Mucosa of stomach (tissue), 1 donor: ENCODE measurements at regions not wholly inside any gene's neighbourhood (a gene's known extent, or its start where the extent isn't known, plus 50 kb on each side); places are given as distances from the start of the nearest gene placed in this dataset.
"Not testable (repeated sequence)": the region's sequence is repeated elsewhere in the genome, so short reads cannot be mapped to it uniquely, and the experiment has no call there.

Source experiments
- H3K27me3 ChIP-seq: one replicate; pipeline ENCODE4 v1.7.0; 2013; ENCODE audit warnings: mild to moderate bottlenecking, low read length; ENCODE audit not compliant: control insufficient read depth, insufficient read depth
- H3K36me3 ChIP-seq: one replicate; pipeline ENCODE4 v1.7.0; 2013; ENCODE audit warnings: low read length; ENCODE audit not compliant: control insufficient read depth, insufficient read depth
- H3K4me1 ChIP-seq: one replicate; pipeline ENCODE4 v1.7.0; 2013; ENCODE audit warnings: mild to moderate bottlenecking, low read length; ENCODE audit not compliant: control insufficient read depth, insufficient read depth
- H3K4me3 ChIP-seq: one replicate; pipeline ENCODE4 v1.7.0; 2013; ENCODE audit warnings: low read length
- H3K9ac ChIP-seq: one replicate; pipeline ENCODE4 v1.7.0; 2013; ENCODE audit warnings: mild to moderate bottlenecking, low read length, moderate library complexity
- H3K9me3 ChIP-seq: one replicate; pipeline ENCODE4 v1.7.0; 2013; ENCODE audit warnings: mild to moderate bottlenecking, low read length, moderate library complexity; ENCODE audit not compliant: control insufficient read depth
- donor health status: Pancreatic carcinoma.

DNA sequence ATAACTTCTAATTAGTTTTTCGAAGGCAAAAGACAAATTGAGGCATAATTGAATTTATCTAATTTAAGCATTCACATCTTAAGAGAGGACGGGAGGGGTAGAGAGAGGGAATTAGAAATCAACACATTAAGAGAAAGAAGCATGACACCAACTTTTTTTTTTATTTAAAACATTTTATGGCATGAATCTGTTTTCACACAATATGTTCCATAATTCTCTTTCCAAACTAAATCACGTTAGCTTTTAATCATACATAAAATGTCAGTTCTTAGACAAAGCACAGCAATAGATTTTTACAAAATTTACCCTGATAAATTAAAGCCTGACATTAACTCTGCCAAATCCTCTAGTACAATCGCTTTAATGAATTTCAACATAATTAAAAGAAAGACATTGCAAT lies 600.8 kb upstream of the ROBO1 start:
- no peaks in the 10 kb centered on the region for H3K4me1 ChIP-seq
- no peaks in the 10 kb centered on the region for H3K27me3 ChIP-seq
- H3K36me3 ChIP-seq = no peaks in the 10 kb centered on the region
- no peaks in the 10 kb centered on the region for H3K9me3 ChIP-seq
- no peak overlapping the region for H3K4me3 ChIP-seq
- no peak overlapping the region for H3K9ac ChIP-seq

DNA sequence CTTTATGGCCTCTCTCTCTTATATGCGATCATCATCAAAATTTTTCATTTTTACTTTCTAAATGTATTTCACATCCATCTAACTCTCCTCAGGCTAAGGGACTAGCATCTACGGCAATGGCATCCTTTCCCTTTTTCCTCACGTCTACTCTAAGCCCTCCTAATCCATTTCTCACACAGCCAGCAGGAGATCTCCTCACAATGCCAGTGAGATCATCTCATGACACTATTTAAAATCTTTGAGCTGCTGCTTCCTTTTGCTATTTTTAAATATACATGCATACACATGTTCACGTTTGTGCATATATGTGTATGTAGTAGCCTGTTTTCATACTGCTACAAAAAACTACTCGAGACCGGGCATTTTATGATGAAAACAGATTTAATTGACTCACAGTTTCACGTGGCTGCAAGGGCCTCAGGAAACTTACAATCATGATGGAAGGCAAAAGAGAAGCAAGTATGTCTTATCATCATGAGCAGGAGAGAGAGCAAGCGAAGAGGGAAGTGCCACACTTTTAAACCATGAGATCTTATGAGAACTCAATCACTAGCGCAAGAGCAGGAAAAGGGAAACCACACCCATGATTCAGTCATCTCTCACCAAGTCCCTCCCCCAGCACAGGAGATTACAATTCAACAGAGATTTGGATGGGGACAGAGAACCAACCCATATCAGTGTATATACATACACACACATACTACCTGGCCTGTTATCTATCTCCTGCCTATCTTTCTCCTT lies 599.2 kb upstream of the ROBO1 start:
- no peaks in the 10 kb centered on the region for H3K9me3 ChIP-seq
- H3K9ac ChIP-seq = no peak overlapping the region
- no peaks in the 10 kb centered on the region for H3K36me3 ChIP-seq
- H3K4me3 ChIP-seq = no peak overlapping the region
- no peaks in the 10 kb centered on the region for H3K27me3 ChIP-seq
- H3K4me1 ChIP-seq = no peaks in the 10 kb centered on the region

DNA sequence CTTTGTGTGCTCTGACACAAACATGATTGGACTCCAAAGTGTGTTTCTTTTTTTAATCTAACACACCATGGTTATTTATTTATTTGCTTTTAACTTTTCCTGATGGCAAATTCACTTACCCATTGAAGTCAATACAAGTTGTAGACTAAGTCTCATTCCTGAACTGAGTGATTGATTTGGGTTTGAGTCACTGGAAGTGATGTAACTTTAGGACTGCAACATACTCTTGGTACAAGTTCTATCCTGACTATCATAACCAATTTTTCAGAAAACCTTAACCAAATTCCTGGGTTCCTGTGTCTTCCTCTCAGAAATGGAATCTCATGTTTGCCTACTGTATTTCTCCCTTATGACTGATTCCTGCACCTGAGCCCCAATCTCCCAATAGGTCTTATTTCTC lies 590.0 kb upstream of the ROBO1 start:
- H3K36me3 ChIP-seq = no peaks in the 10 kb centered on the region
- no peaks in the 10 kb centered on the region for H3K4me1 ChIP-seq
- no peaks in the 10 kb centered on the region for H3K9me3 ChIP-seq

DNA sequence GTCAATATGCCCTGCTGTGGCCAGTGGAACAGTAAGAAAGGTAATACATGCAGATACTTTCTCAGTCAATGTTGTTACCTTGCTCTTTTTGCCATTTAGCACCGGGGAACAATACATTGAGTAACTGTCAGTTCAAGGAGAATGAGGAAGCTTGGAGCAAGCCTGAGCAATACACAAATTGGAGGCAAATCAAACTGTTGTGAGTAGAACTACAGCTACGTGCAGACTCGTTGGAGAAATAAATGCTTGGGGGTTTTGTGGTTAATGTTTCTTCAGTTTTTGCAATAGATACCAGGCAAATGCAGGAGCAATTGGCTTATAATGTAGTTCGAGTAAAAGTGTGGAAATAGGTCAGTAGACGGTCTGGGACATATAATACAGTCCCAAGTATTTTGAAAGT lies 587.3 kb upstream of the ROBO1 start:
- Histone ChIP-seq H3K27me3 (no peaks in the 10 kb centered on the region), H3K9me3 (no peaks in the 10 kb centered on the region), H3K4me3 (no peak overlapping the region), H3K4me1 (no peaks in the 10 kb centered on the region), H3K36me3 (no peaks in the 10 kb centered on the region), H3K9ac (no peak overlapping the region)

More for the DNA sequence above, 590.0 kb upstream of the ROBO1 start:
- H3K9ac ChIP-seq = no peak overlapping the region
- no peaks in the 10 kb centered on the region for H3K27me3 ChIP-seq
- H3K4me3 ChIP-seq = no peak overlapping the region

DNA sequence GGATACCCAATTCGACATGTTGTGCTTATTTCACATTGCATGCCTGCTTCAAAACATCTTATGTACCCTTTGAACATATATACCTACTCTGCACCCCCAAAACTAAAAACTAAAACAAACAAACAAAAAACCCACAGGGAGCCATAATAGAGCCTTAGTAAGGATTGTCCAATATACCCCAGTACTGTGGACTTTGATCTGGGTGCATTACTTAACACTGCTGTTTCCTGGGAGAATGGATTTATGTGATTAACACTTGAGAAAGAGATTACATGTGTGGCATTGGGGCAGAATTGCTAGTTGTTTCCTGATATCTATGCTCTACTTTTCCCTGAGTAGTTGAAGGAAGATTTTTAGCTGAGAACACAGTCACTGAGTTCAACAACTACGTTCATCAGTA lies 583.4 kb upstream of the ROBO1 start:
- no peaks in the 10 kb centered on the region for H3K9me3 ChIP-seq
- H3K4me1 ChIP-seq = no peaks in the 10 kb centered on the region
- H3K36me3 ChIP-seq = no peaks in the 10 kb centered on the region
- no peak overlapping the region for H3K4me3 ChIP-seq
- no peaks in the 10 kb centered on the region for H3K27me3 ChIP-seq
- H3K9ac ChIP-seq = no peak overlapping the region

DNA sequence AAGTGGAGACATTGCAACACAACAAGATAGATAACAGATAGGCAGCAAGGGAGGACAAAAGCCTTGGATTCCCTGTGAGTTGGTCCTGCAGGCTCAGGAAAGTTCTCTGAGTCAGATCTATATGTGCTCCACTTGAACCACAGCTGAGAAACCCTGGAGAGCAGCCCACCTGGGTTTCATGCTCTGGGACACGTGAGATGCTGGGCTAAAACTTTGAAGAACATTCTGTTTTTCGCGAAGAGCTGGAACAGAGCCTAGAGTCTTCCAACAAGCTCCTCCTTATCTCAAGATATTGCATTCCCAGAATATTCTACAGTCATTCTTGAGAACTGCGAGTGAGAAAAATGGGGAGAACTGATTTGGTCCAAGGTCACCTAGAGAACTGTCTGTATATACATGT lies 583.0 kb upstream of the ROBO1 start:
- no peaks in the 10 kb centered on the region for H3K4me1 ChIP-seq
- no peak overlapping the region for H3K4me3 ChIP-seq
- no peaks in the 10 kb centered on the region for H3K27me3 ChIP-seq
- H3K36me3 ChIP-seq = no peaks in the 10 kb centered on the region
- H3K9me3 ChIP-seq = no peaks in the 10 kb centered on the region
- H3K9ac ChIP-seq = no peak overlapping the region

DNA sequence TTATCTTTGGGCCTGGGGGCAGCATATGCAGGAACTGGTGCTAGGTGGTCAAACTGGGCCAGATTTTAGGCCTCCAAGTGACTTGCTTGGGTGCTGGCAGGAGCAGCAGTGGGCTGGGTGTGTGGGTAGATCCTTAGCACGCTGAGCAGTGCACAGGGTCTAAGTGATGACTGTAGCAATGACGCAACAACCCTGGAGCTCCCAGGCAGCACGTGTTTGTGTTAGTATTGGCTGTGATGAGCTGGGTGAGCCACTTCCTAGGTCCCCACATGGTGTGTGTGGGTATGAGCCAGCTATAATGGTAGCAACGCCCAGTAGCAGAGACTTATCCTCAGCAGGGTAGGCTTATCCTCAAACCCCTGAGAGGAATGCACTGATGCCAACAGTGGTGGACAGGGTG lies 570.6 kb upstream of the ROBO1 start:
- H3K4me3 ChIP-seq = no peak overlapping the region
- H3K27me3 ChIP-seq = no peaks in the 10 kb centered on the region
- no peak overlapping the region for H3K9ac ChIP-seq
- no peaks in the 10 kb centered on the region for H3K4me1 ChIP-seq
- H3K36me3 ChIP-seq = no peaks in the 10 kb centered on the region
- H3K9me3 ChIP-seq = no peaks in the 10 kb centered on the region

DNA sequence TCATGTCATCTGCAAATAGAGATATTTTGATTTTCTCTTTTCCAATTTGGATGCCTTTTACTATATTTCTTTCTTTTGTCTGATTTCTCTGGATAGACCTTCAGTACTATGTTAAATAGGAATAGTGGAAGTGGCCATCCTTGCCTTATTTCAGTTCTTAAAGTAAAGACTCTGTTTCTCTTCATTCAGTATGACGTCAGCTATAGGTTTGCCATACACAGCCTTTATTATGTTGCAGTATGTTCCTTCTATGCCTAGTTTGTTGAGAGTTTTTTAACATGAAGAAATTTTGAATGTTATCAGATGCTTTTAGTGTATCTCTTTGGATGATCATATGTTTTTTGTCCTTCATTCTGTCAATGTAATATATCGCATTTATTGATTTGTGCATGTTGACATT lies 566.7 kb upstream of the ROBO1 start:
- Histone ChIP-seq H3K4me1 (no peaks in the 10 kb centered on the region), H3K27me3 (no peaks in the 10 kb centered on the region), H3K4me3 (no peak overlapping the region), H3K36me3 (no peaks in the 10 kb centered on the region), H3K9me3 (no peaks in the 10 kb centered on the region), H3K9ac (no peak overlapping the region)

DNA sequence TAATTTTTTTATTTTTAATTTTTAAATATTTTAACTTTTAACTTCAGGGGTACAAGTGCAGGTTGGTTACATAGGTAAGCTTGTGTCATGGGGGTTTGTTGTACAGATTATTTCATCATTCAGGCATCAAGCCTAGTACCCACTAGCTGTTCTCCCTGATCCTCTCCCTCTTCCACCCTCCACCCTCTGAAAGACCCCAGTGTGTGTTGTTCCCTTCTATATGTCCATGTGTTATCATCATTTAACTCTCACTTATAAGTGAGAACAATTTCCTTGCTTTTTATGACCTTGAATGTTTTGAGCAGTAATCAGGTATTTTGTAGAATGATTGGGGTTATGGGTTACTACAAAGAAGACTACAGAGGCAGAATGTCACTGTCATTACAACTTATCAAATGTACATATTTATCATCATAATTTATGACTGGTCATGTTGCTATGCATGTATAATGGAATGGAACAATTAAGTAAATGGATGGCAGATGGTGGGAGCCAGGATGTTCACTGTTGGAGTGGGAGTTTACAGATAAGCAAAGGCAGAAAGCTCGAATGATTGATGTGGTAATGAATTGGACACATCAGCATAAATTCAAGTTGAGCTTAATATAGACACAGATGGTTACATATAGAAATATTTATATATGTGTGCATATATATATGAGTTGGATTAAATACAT lies 563.8 kb upstream of the ROBO1 start:
- Histone ChIP-seq H3K4me1 (no peaks in the 10 kb centered on the region), H3K27me3 (no peaks in the 10 kb centered on the region), H3K36me3 (no peaks in the 10 kb centered on the region), H3K9me3 (no peaks in the 10 kb centered on the region), H3K9ac (no peak overlapping the region), H3K4me3 (no peak overlapping the region)

DNA sequence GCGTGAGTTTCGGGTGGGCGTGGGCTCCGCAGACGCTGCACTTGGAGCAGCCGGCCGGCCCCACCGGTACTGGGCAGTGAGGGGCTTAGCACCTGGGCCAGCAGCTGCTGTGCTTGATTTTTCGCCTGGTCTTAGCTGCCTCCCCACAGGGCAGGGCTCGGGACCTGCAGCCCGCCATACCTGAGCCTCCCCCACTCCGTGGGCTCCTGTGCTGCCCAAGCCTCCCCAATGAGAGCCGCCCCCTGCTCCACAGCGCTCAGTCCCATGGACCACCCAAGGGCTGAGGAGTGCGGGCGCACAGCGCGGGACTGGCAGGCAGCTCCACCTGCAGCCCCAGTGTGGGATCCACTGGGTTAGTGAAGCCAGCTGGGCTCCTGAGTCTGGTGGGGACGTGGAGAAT lies 546.7 kb upstream of the ROBO1 start:
- H3K4me3 ChIP-seq, H3K36me3 ChIP-seq, H3K9ac ChIP-seq, H3K9me3 ChIP-seq, H3K27me3 ChIP-seq, H3K4me1 ChIP-seq: not testable (repeated sequence)

DNA sequence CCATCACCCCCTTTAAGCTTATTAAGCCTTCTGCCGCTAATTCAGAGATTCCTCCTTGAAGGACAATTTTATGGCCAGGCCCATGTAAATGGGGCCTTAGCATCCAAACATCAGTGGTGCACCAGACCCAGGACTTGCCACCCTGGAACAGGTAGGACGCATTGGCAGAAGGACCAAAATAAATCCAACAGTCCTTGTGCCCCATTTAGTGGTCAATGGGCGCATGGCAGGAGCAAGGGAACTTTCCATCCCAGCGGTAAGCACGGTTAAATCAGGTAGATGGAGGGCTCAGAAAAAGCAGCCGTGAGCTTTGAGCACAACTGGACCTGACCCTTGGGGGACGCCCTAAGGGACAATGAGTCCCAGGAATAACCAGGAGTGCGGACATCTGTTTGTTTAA lies 540.8 kb upstream of the ROBO1 start:
- Histone ChIP-seq H3K9me3 (no peaks in the 10 kb centered on the region), H3K4me1 (no peaks in the 10 kb centered on the region), H3K4me3 (no peak overlapping the region), H3K36me3 (no peaks in the 10 kb centered on the region), H3K27me3 (no peaks in the 10 kb centered on the region), H3K9ac (no peak overlapping the region)

DNA sequence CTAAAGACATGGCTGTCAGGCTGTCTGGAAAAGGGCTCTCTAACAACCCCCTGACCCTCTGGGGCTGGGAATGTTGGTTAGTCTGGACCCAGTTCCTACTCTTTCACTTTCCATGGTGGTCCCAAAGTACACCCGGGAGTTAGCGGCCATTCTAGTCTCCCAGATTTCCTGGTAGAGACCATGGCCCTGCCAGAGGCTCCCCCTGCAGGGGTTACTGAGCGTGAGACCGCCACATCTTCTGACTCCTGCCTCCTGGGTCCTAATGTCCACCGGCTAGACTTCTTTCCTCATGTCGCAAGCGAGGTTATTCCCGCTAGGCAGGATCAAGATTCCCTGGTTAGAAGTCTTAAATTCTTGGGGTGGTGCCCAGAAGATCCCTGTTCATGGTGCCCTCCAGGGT lies 540.0 kb upstream of the ROBO1 start:
- H3K36me3 ChIP-seq = no peaks in the 10 kb centered on the region
- H3K27me3 ChIP-seq = no peaks in the 10 kb centered on the region
- H3K4me1 ChIP-seq = no peaks in the 10 kb centered on the region
- no peaks in the 10 kb centered on the region for H3K9me3 ChIP-seq
- no peak overlapping the region for H3K9ac ChIP-seq
- H3K4me3 ChIP-seq = no peak overlapping the region
